ENCODE measurements at regions not wholly inside any gene's neighbourhood (a gene's known extent, or its start where the extent isn't known, plus 50 kb on each side); places are given as distances from the start of the nearest gene placed in this dataset.
"Not testable (repeated sequence)": the region's sequence is repeated elsewhere in the genome, so short reads cannot be mapped to it uniquely, and the experiment has no call there.

DNA sequence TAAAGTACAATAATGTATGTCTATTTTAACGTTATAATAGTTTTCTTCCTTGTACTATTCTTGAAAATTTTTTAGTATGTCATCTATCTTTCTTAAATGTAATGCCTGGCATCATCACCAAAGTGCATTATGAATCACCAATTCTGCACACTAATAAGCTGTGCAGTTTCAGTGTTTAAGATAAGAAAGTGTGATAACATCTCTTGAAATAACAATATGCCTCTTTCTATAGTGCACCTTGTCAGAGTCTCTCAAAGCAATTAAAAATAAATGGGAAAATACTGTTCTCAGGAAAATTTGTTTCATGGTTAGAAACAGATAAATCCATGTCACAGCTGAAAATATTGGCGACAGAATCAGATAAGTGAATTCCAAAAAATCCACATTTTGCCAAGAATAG lies 457.4 kb upstream of the PCDH10 start:
- Histone ChIP-seq H2AFZ (ENCODE audit: low read depth, low read length, severe bottlenecking) (no peak overlapping the region), H3K79me2 (ENCODE audit: insufficient read depth, low read length) (no peaks in the 10 kb centered on the region), H4K20me1 (ENCODE audit: low read depth, low read length) (no peaks in the 10 kb centered on the region), H3K4me2 (ENCODE audit: low read depth, low read length, poor library complexity, severe bottlenecking) (no peak overlapping the region), H3K27ac (ENCODE audit: low read depth, low read length) (no peak overlapping the region), H3F3A (ENCODE audit: insufficient read depth) (no peaks in the 10 kb centered on the region), H3K4me3 (ENCODE audit: insufficient read depth, low read length, poor library complexity, severe bottlenecking) (no peak overlapping the region), H3K36me3 (ENCODE audit: low read length) (no peaks in the 10 kb centered on the region), H3K9ac (ENCODE audit: low read length) (no peak overlapping the region), H3K27me3 (ENCODE audit: low read length) (no peaks in the 10 kb centered on the region), H3K9me2 (replicated peaks; ENCODE audit: insufficient read depth, low read length) (no peaks in the 10 kb centered on the region), H3K9me3 (ENCODE audit: insufficient read depth, low read length) (no peaks in the 10 kb centered on the region)
- no peak for TF ChIP-seq EZH2phosphoT487 (conservative IDR thresholded peaks at IDR 0.05; ENCODE audit: low read length)
- TF ChIP-seq, protein P1, sequence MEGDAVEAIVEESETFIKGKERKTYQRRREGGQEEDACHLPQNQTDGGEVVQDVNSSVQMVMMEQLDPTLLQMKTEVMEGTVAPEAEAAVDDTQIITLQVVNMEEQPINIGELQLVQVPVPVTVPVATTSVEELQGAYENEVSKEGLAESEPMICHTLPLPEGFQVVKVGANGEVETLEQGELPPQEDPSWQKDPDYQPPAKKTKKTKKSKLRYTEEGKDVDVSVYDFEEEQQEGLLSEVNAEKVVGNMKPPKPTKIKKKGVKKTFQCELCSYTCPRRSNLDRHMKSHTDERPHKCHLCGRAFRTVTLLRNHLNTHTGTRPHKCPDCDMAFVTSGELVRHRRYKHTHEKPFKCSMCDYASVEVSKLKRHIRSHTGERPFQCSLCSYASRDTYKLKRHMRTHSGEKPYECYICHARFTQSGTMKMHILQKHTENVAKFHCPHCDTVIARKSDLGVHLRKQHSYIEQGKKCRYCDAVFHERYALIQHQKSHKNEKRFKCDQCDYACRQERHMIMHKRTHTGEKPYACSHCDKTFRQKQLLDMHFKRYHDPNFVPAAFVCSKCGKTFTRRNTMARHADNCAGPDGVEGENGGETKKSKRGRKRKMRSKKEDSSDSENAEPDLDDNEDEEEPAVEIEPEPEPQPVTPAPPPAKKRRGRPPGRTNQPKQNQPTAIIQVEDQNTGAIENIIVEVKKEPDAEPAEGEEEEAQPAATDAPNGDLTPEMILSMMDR (IDR thresholded peaks at IDR 0.05; ENCODE audit: insufficient read depth, low read length, poor library complexity, severe bottlenecking), result no peak

DNA sequence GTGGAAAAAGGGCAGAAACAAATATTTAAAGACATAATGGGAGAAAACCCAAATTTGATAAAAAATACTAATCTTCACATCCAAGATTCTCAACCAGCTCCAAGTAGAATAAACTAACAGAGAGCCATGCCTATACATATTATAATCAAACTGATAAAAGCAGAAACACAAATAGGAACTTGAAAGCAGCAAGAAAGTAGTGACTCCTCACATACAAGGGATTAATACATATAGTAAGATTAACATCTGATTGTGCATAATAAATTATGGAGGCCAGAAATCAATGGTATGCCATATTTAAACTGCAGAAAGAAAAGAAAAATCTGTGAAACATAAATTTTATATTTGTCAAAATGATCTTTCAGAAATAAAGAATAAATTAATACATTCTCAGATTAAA lies 454.3 kb upstream of the PCDH10 start:
- TF ChIP-seq EZH2phosphoT487 (conservative IDR thresholded peaks at IDR 0.05; ENCODE audit: low read length), result no peak
- TF ChIP-seq, protein P1 (IDR thresholded peaks at IDR 0.05; ENCODE audit: insufficient read depth, low read length, poor library complexity, severe bottlenecking), result no peak
- no peaks in the 10 kb centered on the region for H3F3A ChIP-seq (ENCODE audit: insufficient read depth)

DNA sequence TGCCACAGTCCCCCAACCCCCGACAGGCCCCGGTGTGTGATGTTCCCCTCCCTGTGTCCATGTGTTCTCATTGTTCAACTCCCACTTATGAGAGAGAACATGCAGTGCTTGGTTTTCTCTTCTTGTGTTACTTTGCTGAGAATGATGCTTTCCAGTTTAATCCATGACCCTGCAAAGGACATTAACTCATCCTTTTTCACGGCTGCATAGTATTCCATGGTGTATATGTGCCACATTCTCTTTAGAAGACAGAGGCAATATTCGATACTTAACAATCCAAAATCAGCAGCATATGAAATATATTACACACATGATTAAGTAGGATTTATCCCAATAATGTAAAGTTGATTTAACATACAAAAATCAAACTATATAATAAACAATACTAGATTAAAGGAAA lies 451.6 kb upstream of the PCDH10 start:
- H3K9me3 ChIP-seq (ENCODE audit: insufficient read depth, low read length); H3K4me2 ChIP-seq (ENCODE audit: low read depth, low read length, poor library complexity, severe bottlenecking); H3K9ac ChIP-seq (ENCODE audit: low read length); H3K27me3 ChIP-seq (ENCODE audit: low read length); H3K79me2 ChIP-seq (ENCODE audit: insufficient read depth, low read length); H3K4me3 ChIP-seq (ENCODE audit: insufficient read depth, low read length, poor library complexity, severe bottlenecking); H3F3A ChIP-seq (ENCODE audit: insufficient read depth); H3K9me2 ChIP-seq (replicated peaks; ENCODE audit: insufficient read depth, low read length); H3K27ac ChIP-seq (ENCODE audit: low read depth, low read length); H2AFZ ChIP-seq (ENCODE audit: low read depth, low read length, severe bottlenecking); H4K20me1 ChIP-seq (ENCODE audit: low read depth, low read length); H3K36me3 ChIP-seq (ENCODE audit: low read length): not testable (repeated sequence)

More for the DNA sequence above, 454.3 kb upstream of the PCDH10 start:
- Histone ChIP-seq H3K36me3 (ENCODE audit: low read length) (no peaks in the 10 kb centered on the region), H3K9me2 (replicated peaks; ENCODE audit: insufficient read depth, low read length) (no peaks in the 10 kb centered on the region), H3K79me2 (ENCODE audit: insufficient read depth, low read length) (no peaks in the 10 kb centered on the region), H3K27ac (ENCODE audit: low read depth, low read length) (no peak overlapping the region), H3K4me2 (ENCODE audit: low read depth, low read length, poor library complexity, severe bottlenecking) (no peak overlapping the region), H3K9ac (ENCODE audit: low read length) (no peak overlapping the region), H3K9me3 (ENCODE audit: insufficient read depth, low read length) (no peaks in the 10 kb centered on the region), H3K4me3 (ENCODE audit: insufficient read depth, low read length, poor library complexity, severe bottlenecking) (no peak overlapping the region), H3K27me3 (ENCODE audit: low read length) (no peaks in the 10 kb centered on the region), H2AFZ (ENCODE audit: low read depth, low read length, severe bottlenecking) (no peak overlapping the region), H4K20me1 (ENCODE audit: low read depth, low read length) (no peaks in the 10 kb centered on the region)

DNA sequence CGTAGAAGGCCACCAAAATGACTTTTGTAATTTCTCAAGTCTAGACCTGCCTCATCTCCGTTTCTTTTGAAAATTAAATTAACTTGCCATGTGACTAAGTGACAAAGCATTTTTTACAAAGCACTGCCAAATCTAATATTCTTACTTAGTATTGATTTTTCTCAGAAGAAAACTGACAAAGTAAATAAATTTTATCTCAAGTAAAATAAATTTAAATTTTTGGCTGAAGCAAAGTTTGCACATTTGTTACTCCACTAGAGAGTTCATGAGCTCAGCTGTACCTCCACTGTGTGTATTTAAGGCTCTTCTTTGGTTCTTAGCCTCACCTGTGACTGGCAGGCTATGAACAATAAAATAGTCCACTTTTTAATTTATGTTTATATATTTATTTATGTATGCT lies 441.1 kb upstream of the PCDH10 start:
- Histone ChIP-seq H4K20me1 (ENCODE audit: low read depth, low read length) (no peaks in the 10 kb centered on the region), H2AFZ (ENCODE audit: low read depth, low read length, severe bottlenecking) (no peak overlapping the region), H3K36me3 (ENCODE audit: low read length) (no peaks in the 10 kb centered on the region), H3F3A (ENCODE audit: insufficient read depth) (no peaks in the 10 kb centered on the region), H3K79me2 (ENCODE audit: insufficient read depth, low read length) (no peaks in the 10 kb centered on the region), H3K27me3 (ENCODE audit: low read length) (no peaks in the 10 kb centered on the region), H3K27ac (ENCODE audit: low read depth, low read length) (no peak overlapping the region), H3K9me2 (replicated peaks; ENCODE audit: insufficient read depth, low read length) (no peaks in the 10 kb centered on the region), H3K9ac (ENCODE audit: low read length) (no peak overlapping the region), H3K4me2 (ENCODE audit: low read depth, low read length, poor library complexity, severe bottlenecking) (no peak overlapping the region), H3K4me3 (ENCODE audit: insufficient read depth, low read length, poor library complexity, severe bottlenecking) (no peak overlapping the region), H3K9me3 (ENCODE audit: insufficient read depth, low read length) (no peaks in the 10 kb centered on the region)
- no peak for TF ChIP-seq EZH2phosphoT487 (conservative IDR thresholded peaks at IDR 0.05; ENCODE audit: low read length)
- TF ChIP-seq, protein P1 (IDR thresholded peaks at IDR 0.05; ENCODE audit: insufficient read depth, low read length, poor library complexity, severe bottlenecking), result no peak

Measured in SU-DHL-6 (cell line).